ACC112 (cell line): ENCODE measurements at regions not wholly inside any gene's neighbourhood (a gene's known extent, or its start where the extent isn't known, plus 50 kb on each side); places are given as distances from the start of the nearest gene placed in this dataset.
"Not testable (repeated sequence)": the region's sequence is repeated elsewhere in the genome, so short reads cannot be mapped to it uniquely, and the experiment has no call there.

Experiments
- H2AFZ ChIP-seq: fragments of 200-600 bp; sonication (generic); one replicate; pipeline ENCODE4 v1.6.0; 2017; ENCODE audit warnings: antibody characterized with exemption, low read length; ENCODE audit not compliant: unreplicated experiment
- H3K27ac ChIP-seq: fragments of 200-600 bp; sonication (generic); 2 replicates; pipeline ENCODE4 v1.5.1; 2014; ENCODE audit warnings: low read depth, mild to moderate bottlenecking, antibody characterized with exemption, low read length, moderate library complexity
- H3K27me3 ChIP-seq: fragments of 200-600 bp; sonication (generic); 2 replicates; pipeline ENCODE4 v1.6.1; 2014; ENCODE audit warnings: mild to moderate bottlenecking, antibody characterized with exemption, low read length, moderate library complexity, mixed read lengths; ENCODE audit not compliant: insufficient read depth
- H3K36me3 ChIP-seq: fragments of 200-600 bp; sonication (generic); 2 replicates; pipeline ENCODE4 v1.6.1; 2016; ENCODE audit warnings: mild to moderate bottlenecking, antibody characterized with exemption, low read length, moderate library complexity, mixed read lengths; ENCODE audit not compliant: insufficient read depth
- H3K4me1 ChIP-seq: fragments of 200-600 bp; sonication (generic); one replicate; pipeline ENCODE4 v1.6.1; 2016; ENCODE audit warnings: low read length, mixed read lengths; ENCODE audit not compliant: insufficient read depth, unreplicated experiment, control insufficient read depth
- H3K4me3 ChIP-seq: fragments of 200-600 bp; sonication (generic); 2 replicates; pipeline ENCODE4 v1.5.1; 2014; ENCODE audit warnings: mild to moderate bottlenecking, low read depth, low read length
- H3K79me2 ChIP-seq: fragments of 200-600 bp; sonication (generic); one replicate; pipeline ENCODE4 v1.6.0; 2016; ENCODE audit warnings: low read length; ENCODE audit not compliant: control insufficient read depth, unreplicated experiment, insufficient read depth

DNA sequence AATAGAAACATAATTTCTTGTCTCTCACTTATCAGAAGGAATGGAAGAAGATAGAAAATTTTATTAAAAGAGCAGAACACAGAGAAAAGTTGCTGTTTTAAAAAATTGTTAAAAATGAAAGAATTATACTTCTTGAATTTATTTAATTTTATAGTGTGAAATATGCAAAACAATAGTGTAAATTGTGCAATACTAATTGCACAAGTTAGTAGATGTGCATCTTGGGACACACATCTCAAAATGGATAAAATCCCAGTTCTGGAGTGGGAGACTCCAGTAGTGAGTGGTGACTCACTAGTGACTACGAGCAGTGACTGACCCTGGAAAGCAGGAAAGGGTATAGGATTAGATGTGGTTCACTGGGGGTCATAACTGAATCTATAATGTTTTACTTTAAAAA, 223.2 kb downstream of the MSX2 start:
- H3K4me3 ChIP-seq, result no peak overlapping the region
- H3K79me2 ChIP-seq, result no peaks in the 10 kb centered on the region
- H3K36me3 ChIP-seq, result no peaks in the 10 kb centered on the region
- H3K27me3 ChIP-seq, result peaks cover 11% of the 10 kb centered on the region; the same call in 1 of the 2 replicates
- no peaks in the 10 kb centered on the region for H3K4me1 ChIP-seq
- H3K27ac ChIP-seq, result no peak overlapping the region
- H2AFZ ChIP-seq, result no peak overlapping the region

DNA sequence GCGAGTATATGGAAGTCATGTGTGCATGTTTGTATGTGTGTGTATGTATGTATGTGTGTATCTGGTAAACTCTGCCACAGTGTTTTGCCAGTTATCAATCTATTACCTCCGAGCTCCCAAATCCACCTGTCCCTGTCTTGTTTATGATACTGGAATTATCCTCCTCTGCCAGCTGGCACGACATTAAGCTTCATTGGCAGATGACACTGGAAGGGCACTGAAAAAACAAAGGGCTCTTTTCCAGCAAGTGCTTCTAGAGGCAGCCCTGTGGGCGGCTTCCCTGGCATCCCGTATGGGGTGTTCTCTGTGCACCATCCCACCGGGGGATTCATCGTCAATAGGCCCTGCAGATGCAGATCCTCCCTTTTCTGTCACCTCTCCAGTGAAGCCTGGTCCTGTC, 221.5 kb downstream of the MSX2 start:
- Histone ChIP-seq H3K4me1 (no peaks in the 10 kb centered on the region), H3K4me3 (no peak overlapping the region), H3K79me2 (no peaks in the 10 kb centered on the region), H2AFZ (no peak overlapping the region), H3K36me3 (no peaks in the 10 kb centered on the region), H3K27ac (no peak overlapping the region), H3K27me3 (peaks cover 15% of the 10 kb centered on the region)

DNA sequence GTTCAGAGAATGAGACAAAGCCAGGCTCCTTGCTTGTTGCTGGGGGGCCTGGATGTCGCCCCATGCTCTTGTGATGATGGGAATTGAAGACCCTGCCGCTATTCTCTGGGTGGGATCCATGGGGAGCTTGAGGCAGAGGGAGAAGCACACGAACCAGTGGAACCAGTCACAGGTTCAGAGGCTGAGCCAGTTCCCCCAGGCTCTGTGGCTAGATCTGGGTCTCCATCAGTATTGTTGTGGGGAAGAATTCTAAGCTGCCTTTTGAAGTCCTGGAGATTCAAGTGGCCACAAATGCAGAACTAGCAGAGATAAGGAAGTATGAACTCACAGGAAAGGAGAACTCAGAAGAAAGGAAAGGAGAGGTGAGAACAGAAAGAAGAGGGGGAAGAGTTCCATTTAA, 219.4 kb downstream of the MSX2 start:
- H3K79me2 ChIP-seq, result no peaks in the 10 kb centered on the region
- no peak overlapping the region for H3K27ac ChIP-seq
- no peak overlapping the region for H3K4me3 ChIP-seq
- peaks cover 24% of the 10 kb centered on the region for H3K27me3 ChIP-seq
- no peaks in the 10 kb centered on the region for H3K4me1 ChIP-seq
- no peak overlapping the region for H2AFZ ChIP-seq
- H3K36me3 ChIP-seq, result no peaks in the 10 kb centered on the region

DNA sequence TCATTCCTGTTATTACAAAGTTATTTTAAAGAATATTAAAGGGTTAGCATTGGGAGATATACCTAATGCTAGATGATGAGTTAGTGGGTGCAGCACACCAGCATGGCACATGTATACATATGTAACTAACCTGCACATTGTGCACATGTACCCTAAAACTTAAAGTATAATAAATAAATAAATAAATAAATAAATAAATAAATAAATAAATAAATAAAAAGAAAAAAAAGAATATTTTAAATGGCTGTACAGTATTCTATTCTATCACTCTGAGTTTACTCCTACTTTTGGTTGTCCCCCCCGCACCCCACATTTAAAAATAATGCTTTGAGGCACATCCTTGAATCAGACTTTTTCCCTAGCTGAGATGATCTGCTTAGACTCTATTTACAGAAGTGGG, 218.6 kb downstream of the MSX2 start:
- not testable (repeated sequence) for H3K27ac ChIP-seq, H2AFZ ChIP-seq, H3K79me2 ChIP-seq, H3K4me3 ChIP-seq, H3K4me1 ChIP-seq, H3K36me3 ChIP-seq
- H3K27me3 ChIP-seq, result peaks cover 24% of the 10 kb centered on the region

DNA sequence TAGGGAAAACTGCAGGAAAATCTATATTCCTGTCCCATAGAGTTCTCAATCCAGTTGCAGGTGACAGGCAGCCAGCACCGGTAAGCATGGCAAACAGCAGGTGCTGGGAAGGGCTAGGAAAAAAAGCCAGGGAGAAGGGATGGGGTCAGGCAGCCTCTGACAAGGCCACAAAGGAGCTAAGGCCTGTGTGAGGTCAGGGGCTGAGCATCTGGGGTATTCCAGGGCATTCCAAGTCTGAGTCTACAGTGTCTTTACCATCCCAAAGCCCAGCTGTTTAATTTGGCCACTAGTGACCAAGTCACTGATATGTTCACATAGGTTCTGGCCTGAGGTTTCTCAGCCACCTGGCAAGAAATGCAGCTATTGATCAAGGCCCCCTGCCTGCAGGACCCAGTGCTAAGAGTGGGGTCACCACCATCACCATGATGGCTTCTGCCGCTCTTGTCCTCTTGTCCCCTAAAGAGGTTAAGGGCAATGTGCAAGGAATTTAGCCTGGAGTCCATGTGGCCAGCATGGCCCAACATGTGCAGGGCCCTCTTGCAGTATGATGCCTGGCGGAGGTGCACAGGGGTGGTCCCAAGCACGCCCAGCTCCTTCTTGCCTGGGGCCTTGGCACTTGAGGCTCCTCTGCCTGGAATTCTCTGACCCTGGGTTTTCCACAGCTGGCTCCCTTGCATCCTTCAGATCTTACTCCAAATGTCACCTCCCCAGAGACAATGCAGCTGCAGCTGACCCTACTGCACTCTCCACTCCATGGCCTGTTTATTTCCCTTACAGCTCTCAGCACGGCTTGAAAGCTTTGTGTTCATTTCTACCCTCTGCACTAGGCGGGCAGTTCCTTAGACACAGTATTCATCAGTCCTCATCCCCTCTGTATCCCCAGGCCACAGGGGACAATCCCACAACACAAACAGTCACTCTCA, 213.1 kb downstream of the MSX2 start:
- H2AFZ ChIP-seq, result no peak overlapping the region
- H3K27ac ChIP-seq, result no peak overlapping the region
- H3K79me2 ChIP-seq, result no peaks in the 10 kb centered on the region
- H3K4me3 ChIP-seq, result no peak overlapping the region
- H3K27me3 ChIP-seq, result peaks cover 14% of the 10 kb centered on the region; the same call in 1 of the 2 replicates
- no peaks in the 10 kb centered on the region for H3K36me3 ChIP-seq
- no peaks in the 10 kb centered on the region for H3K4me1 ChIP-seq

DNA sequence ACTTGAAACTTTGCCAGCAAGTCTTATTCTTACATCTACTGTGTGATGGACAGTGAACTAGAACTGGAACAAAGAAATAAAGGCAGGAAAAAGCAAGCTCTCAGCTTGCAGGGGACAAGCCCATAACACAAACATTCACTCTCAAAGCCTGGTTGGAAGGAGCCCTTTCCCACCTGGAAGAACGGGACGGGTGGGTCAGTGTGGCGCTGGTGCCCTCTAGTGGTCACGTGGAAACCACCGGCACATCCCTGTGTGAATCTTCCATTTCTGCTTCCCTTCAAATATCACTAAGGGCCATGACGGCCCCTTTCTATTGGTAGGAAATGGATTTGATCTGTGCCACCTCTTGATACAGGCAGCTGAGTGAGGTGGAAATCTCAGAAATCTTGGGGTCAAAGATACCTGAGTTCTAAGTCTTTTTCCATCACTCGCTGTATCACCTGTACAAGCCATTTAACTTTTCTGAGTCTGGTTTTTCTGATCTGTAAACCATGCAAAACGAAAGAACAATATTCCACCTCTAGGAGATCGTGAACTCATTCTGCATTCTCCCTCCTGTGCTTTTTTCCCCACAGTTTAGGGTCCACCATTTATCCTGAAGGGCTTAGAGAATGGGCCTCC, 211.6 kb downstream of the MSX2 start:
- Histone ChIP-seq H3K27ac (no peak overlapping the region), H3K4me3 (peak overlapping the region; percentile 43; the same call in 1 of the 2 replicates), H3K4me1 (no peaks in the 10 kb centered on the region), H2AFZ (no peak overlapping the region), H3K27me3 (peaks cover 9% of the 10 kb centered on the region; the same call in 1 of the 2 replicates), H3K79me2 (no peaks in the 10 kb centered on the region), H3K36me3 (no peaks in the 10 kb centered on the region)

DNA sequence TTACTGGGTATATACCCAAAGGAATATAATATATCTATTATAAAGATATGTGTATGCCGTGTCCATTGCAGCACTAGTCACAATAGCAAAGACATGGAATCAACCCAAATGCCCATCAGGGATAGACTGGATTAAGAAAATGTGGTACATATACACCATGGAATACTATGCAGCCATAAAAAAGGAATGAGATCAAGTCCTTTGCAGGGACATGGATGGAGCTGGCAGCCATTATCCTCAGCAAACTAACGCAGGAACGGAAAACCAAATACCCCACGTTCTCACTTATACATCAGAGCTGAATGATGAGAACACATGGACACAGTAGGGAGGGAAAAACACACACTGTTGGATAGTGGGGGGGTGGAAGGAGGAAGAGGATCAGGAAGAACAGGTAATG, 206.7 kb downstream of the MSX2 start:
- not testable (repeated sequence) for H2AFZ ChIP-seq, H3K27me3 ChIP-seq, H3K36me3 ChIP-seq, H3K4me1 ChIP-seq, H3K79me2 ChIP-seq, H3K27ac ChIP-seq, H3K4me3 ChIP-seq

- Histone ChIP-seq H3K36me3 (no peaks in the 10 kb centered on the region), H3K4me1 (no peaks in the 10 kb centered on the region), H2AFZ (no peak overlapping the region), H3K79me2 (no peaks in the 10 kb centered on the region), H3K27ac (no peak overlapping the region), H3K4me3 (no peak overlapping the region), H3K27me3 (no peaks in the 10 kb centered on the region)
Observed at GRCh38 chr5:174925586-174925985, 201.2 kb downstream of the MSX2 start.

DNA sequence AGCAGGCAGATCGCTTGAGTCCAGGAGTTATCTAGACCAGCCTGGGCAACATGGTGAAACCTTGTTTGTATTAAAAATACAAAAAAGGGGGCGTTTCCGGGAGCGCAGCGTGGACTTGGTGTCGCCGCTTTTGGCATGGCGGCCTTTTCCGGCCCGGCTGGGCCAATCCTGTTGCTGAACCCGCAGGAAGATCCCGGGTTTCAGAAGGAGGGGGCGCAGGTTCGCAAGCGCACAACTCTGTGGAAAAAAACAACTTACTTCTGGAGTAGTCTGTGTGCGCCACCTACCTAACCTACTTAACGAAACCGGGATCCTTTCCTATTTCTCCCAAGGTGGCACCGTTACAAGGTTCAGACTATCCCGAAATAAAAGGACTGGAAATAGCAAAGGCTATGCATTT, 198.6 kb downstream of the MSX2 start:
- no peaks in the 10 kb centered on the region for H3K4me1 ChIP-seq
- H3K27ac ChIP-seq, result no peak overlapping the region
- no peak overlapping the region for H3K4me3 ChIP-seq
- no peaks in the 10 kb centered on the region for H3K27me3 ChIP-seq
- H3K79me2 ChIP-seq, result no peaks in the 10 kb centered on the region
- H3K36me3 ChIP-seq, result no peaks in the 10 kb centered on the region
- H2AFZ ChIP-seq, result no peak overlapping the region

DNA sequence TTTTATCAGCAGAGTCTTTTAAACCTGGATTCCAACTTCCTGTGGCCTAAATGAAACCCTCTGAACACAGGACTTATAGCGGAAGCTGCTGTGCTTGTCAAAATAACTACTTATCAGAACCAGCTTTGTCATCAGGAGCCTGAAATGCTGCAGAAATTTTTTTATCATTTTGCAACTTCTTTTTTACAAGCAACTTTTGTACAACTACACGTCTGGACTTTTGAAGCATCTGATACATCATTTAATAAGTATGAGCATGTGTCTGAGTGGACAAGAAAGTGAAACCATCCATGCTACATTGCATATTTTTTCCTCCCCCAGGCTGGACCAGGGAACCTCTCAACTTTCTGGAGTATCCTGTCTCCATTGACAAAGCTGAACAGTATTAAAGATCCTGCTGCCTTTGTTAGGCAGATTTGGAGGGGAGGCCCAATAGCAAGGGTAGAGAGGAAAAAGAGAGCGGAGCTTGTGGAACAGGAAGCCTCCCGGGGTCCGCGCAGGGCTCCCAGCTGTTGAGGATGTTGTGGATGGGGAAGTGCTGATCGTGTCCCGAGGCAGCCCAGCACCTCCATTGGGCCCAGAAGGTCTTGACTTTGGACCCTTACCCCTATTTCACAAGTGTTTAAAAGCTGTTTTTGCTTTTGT, 196.6 kb downstream of the MSX2 start:
- Histone ChIP-seq H3K79me2 (no peaks in the 10 kb centered on the region), H2AFZ (peak overlapping the region; percentile 18), H3K4me1 (no peaks in the 10 kb centered on the region), H3K36me3 (no peaks in the 10 kb centered on the region), H3K4me3 (no peak overlapping the region), H3K27me3 (no peaks in the 10 kb centered on the region), H3K27ac (no peak overlapping the region)
